HG03159 (cell line): ENCODE measurements at regions not wholly inside any gene's neighbourhood (a gene's known extent, or its start where the extent isn't known, plus 50 kb on each side); places are given as distances from the start of the nearest gene placed in this dataset.
"Not testable (repeated sequence)": the region's sequence is repeated elsewhere in the genome, so short reads cannot be mapped to it uniquely, and the experiment has no call there.

Experiments
- ATAC-seq: cut with Tn5 transposase; IDR thresholded peaks from one replicate; pipeline ENCODE4 v1.9.1; 2021; ENCODE audit warnings: mild to moderate bottlenecking, moderate library complexity; ENCODE audit not compliant: unreplicated experiment

GRCh38 chr3:109648027-109648426 is 310.7 kb upstream of the DPPA4 start:
- no peak for ATAC-seq

GRCh38 chr3:109656225-109656624 is 318.9 kb upstream of the DPPA4 start:
- no peak for ATAC-seq

GRCh38 chr3:109678600-109678999 is 341.3 kb upstream of the DPPA4 start:
- ATAC-seq = no peak

GRCh38 chr3:109679664-109680063 is 342.3 kb upstream of the DPPA4 start:
- no peak for ATAC-seq

- no peak for ATAC-seq
These were observed 346.4 kb upstream of the DPPA4 start for GRCh38 chr3:109683746-109684145.

- no peak for ATAC-seq
These were observed 348.0 kb upstream of the DPPA4 start for GRCh38 chr3:109685084-109686079.

- ATAC-seq = no peak
These were observed 350.3 kb upstream of the DPPA4 start for GRCh38 chr3:109687626-109688025.

- ATAC-seq = no peak
These were observed 359.6 kb upstream of the DPPA4 start for GRCh38 chr3:109696932-109697331.

GRCh38 chr3:109702252-109702651 is 364.9 kb upstream of the DPPA4 start:
- no peak for ATAC-seq

GRCh38 chr3:109702976-109703375 is 365.6 kb upstream of the DPPA4 start:
- no peak for ATAC-seq

- not testable (repeated sequence) for ATAC-seq
These were observed 367.8 kb upstream of the DPPA4 start for GRCh38 chr3:109705133-109705532.

- no peak for ATAC-seq
These were observed 370.3 kb upstream of the DPPA4 start for GRCh38 chr3:109707617-109708016.

- ATAC-seq = no peak
These were observed 375.9 kb upstream of the DPPA4 start for GRCh38 chr3:109713288-109713687.

GRCh38 chr3:109715707-109716106 is 378.4 kb upstream of the DPPA4 start:
- no peak for ATAC-seq

GRCh38 chr3:109718850-109719249 is 381.5 kb upstream of the DPPA4 start:
- ATAC-seq = no peak

- no peak for ATAC-seq
These were observed 391.6 kb upstream of the DPPA4 start for GRCh38 chr3:109728861-109729494.

GRCh38 chr3:109731639-109732473 is 394.5 kb upstream of the DPPA4 start:
- ATAC-seq = peak; percentile 97

GRCh38 chr3:109743981-109744380 is 406.6 kb upstream of the DPPA4 start:
- no peak for ATAC-seq

- ATAC-seq = no peak
These were observed 435.2 kb upstream of the DPPA4 start for GRCh38 chr3:109772520-109772919.

GRCh38 chr3:109774108-109774507 is 436.8 kb upstream of the DPPA4 start:
- no peak for ATAC-seq

- no peak for ATAC-seq
These were observed 446.9 kb upstream of the DPPA4 start for GRCh38 chr3:109784285-109784684.
